ENCODE measurements at regions not wholly inside any gene's neighbourhood (a gene's known extent, or its start where the extent isn't known, plus 50 kb on each side); places are given as distances from the start of the nearest gene placed in this dataset.

GRCh38 chr2:72003796-72004195, 143.9 kb downstream of the CYP26B1 start:
- TF ChIP-seq, protein P1, sequence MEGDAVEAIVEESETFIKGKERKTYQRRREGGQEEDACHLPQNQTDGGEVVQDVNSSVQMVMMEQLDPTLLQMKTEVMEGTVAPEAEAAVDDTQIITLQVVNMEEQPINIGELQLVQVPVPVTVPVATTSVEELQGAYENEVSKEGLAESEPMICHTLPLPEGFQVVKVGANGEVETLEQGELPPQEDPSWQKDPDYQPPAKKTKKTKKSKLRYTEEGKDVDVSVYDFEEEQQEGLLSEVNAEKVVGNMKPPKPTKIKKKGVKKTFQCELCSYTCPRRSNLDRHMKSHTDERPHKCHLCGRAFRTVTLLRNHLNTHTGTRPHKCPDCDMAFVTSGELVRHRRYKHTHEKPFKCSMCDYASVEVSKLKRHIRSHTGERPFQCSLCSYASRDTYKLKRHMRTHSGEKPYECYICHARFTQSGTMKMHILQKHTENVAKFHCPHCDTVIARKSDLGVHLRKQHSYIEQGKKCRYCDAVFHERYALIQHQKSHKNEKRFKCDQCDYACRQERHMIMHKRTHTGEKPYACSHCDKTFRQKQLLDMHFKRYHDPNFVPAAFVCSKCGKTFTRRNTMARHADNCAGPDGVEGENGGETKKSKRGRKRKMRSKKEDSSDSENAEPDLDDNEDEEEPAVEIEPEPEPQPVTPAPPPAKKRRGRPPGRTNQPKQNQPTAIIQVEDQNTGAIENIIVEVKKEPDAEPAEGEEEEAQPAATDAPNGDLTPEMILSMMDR (conservative IDR thresholded peaks at IDR 0.05; ENCODE audit: low read depth in 2 of 2) = no peak
- TF ChIP-seq POLR2AphosphoS5 (IDR thresholded peaks at IDR 0.05; ENCODE audit: low read depth) = no peak
- no peak for TF ChIP-seq CREB1 (CRISPR knock-in tag; IDR thresholded peaks at IDR 0.05; ENCODE audit: low read depth)
- no peak for TF ChIP-seq REST (IDR thresholded peaks at IDR 0.05; ENCODE audit: unreplicated experiment)
- TF ChIP-seq JUNB (IDR thresholded peaks at IDR 0.05; ENCODE audit: unreplicated experiment) = no peak
- no peak for TF ChIP-seq EZH2 (IDR thresholded peaks at IDR 0.05; ENCODE audit: low read depth, unreplicated experiment)
- TF ChIP-seq EZH2phosphoT487 (IDR thresholded peaks at IDR 0.05; ENCODE audit: unreplicated experiment) = no peak
- TF ChIP-seq, protein P2, sequence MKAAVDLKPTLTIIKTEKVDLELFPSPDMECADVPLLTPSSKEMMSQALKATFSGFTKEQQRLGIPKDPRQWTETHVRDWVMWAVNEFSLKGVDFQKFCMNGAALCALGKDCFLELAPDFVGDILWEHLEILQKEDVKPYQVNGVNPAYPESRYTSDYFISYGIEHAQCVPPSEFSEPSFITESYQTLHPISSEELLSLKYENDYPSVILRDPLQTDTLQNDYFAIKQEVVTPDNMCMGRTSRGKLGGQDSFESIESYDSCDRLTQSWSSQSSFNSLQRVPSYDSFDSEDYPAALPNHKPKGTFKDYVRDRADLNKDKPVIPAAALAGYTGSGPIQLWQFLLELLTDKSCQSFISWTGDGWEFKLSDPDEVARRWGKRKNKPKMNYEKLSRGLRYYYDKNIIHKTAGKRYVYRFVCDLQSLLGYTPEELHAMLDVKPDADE (IDR thresholded peaks at IDR 0.05) = no peak
